GM18499 (cell line): ENCODE measurements at regions not wholly inside any gene's neighbourhood (a gene's known extent, or its start where the extent isn't known, plus 50 kb on each side); places are given as distances from the start of the nearest gene placed in this dataset.

Source experiments
- ATAC-seq: cut with Tn5 transposase; IDR thresholded peaks from one replicate; pipeline ENCODE4 v1.9.1; 2021; ENCODE audit warnings: moderate number of reproducible peaks; ENCODE audit not compliant: insufficient read depth, unreplicated experiment

GRCh38 chr9:94159069-94159939, 75.0 kb downstream of the PTPDC1 start:
- ATAC-seq: no peak

- no peak for ATAC-seq
These were observed 76.6 kb downstream of the PTPDC1 start for GRCh38 chr9:94160594-94161501.

- ATAC-seq: no peak
These were observed 77.4 kb downstream of the PTPDC1 start for GRCh38 chr9:94161673-94162072.

GRCh38 chr9:94164806-94165549, 80.7 kb downstream of the PTPDC1 start:
- no peak for ATAC-seq

DNA sequence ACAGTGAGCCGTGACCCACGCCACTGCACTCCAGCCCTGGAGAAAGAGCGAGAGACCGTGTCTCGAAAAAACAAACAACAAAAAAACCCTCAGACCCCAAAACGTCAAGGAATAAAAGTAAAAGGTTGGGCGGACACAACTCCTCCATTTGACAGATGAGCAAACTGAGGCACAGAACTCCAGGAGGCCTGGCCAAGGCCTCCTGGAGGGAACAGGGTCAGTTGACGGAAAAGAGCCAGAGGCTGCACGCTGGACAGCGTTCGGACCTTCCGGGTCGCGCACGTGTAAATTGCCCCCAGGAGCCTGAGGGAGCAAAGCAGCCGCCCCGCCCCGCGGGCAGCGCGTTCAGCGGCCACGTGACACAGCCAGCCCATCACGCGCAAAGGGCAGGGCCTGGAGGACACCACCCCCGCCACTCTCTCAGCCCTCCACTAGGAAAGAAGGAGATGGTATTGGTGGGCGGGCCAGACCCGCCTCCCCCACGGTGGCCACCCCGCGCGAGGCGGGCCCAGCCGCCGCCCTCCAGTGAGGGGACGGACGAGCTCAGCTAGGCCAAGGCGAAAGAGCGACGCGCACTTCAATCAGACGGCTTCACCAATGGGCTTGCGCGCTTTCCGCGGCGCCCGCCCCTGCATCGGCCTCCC, 81.5 kb downstream of the PTPDC1 start:
- ATAC-seq: peak; percentile 81

- ATAC-seq: peak; percentile 38
These were observed 82.1 kb downstream of the PTPDC1 start for GRCh38 chr9:94166236-94166975.

GRCh38 chr9:94166976-94167346, 82.7 kb downstream of the PTPDC1 start:
- ATAC-seq: peak; percentile 3

DNA sequence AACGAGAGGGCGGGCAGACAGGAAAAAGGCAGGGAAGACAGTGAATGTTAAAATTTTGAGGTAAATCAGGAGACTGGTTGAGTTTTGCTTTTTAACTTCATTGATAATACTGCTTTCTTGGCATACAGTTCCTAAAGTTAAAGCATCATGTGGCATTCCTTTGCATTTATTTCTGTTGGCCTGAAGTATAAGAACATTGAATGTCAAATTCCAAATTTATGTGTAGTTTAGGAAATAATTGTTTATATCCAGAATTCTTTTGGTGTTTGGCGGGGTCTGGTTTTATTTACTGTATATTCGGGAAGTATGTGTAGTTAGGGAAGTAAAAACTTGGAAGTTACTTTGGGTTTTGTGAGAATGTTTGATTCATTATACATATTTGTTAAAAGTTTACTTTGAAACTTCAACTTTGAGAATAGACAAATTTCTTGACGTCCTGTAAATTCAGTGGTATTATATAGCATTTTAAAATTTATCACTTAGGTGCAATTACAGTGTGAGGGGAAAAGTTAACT, 83.2 kb downstream of the PTPDC1 start:
- no peak for ATAC-seq

DNA sequence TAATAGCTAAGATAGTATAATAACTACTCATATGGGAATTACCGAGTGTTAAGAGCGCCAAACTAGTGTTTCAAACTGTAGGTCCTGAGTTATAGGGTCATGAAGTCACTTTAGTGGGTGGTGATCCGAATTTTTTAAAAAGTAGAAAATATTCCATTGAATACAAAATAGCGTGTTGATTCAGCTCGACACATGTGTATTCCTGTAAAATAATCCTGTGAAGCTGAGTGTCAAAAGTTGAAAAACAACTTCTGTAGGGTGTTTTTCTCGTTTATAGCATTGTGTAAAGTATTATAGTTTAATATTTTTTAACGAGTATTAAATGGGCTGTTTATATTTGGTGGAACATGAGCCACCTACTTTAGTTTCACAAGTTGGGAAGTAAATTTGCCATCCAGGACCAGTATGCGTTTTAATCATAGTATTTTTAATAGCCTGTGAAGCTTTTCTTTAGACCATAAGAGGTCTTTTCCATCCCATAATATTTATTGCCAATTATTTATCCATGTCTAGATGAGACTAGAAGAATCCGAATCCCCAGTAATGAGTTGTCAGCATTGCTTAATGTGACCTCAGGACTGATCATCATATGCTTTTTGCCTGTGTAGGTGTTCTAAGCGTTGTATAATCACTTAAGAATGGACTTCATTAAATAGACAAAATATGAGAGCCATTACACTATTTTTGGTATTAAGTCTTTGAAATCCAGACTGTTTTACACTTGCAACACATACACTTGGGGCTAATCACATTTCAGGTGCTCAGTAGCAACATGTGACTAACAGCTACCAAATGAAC, 84.1 kb downstream of the PTPDC1 start:
- no peak for ATAC-seq

- no peak for ATAC-seq
These were observed 85.7 kb downstream of the PTPDC1 start for GRCh38 chr9:94169968-94170367.

GRCh38 chr9:94173632-94174031, 85.5 kb upstream of the ZNF169 start:
- no peak for ATAC-seq

GRCh38 chr9:94174164-94174563, 84.9 kb upstream of the ZNF169 start:
- no peak for ATAC-seq

DNA sequence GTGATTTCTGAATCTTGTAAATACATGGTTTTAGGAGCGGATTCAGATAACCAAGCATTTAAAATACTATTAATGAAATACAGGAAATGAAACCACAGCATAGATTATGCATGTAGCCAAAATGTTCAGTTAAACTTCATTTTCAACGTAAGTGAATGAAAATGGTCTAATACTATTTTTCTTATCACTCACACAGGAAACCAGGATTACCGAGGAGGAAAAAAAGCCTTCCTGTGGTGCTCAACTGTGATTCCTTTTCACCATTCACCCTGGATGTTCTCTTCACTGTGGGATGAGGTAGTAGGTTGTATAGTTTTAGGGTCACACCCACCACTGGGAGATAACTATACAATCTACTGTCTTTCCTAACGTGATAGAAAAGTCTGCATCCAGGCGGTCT, 83.4 kb upstream of the ZNF169 start:
- no peak for ATAC-seq

DNA sequence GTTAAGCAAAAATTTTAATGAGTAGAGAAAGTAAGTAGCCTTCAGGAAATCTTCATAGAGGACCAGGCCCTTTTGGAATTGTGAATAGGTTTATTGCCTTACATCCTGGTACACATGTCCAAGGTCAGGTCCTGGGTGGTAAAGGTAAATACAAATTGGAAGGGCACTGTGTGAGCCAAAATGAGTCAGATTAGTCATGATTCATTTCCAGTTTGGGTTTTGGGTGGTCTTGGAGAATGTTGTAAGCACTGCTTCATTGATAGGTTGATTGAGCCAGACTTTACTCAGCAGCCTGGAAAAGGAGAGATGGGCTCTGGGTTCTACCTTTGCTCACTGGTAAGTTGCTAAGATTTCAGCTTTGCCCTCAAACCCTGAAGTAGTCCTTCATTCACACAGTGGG, 82.5 kb upstream of the ZNF169 start:
- ATAC-seq: no peak

- ATAC-seq: peak; percentile 54
These were observed 80.2 kb upstream of the ZNF169 start for GRCh38 chr9:94178927-94179326.

DNA sequence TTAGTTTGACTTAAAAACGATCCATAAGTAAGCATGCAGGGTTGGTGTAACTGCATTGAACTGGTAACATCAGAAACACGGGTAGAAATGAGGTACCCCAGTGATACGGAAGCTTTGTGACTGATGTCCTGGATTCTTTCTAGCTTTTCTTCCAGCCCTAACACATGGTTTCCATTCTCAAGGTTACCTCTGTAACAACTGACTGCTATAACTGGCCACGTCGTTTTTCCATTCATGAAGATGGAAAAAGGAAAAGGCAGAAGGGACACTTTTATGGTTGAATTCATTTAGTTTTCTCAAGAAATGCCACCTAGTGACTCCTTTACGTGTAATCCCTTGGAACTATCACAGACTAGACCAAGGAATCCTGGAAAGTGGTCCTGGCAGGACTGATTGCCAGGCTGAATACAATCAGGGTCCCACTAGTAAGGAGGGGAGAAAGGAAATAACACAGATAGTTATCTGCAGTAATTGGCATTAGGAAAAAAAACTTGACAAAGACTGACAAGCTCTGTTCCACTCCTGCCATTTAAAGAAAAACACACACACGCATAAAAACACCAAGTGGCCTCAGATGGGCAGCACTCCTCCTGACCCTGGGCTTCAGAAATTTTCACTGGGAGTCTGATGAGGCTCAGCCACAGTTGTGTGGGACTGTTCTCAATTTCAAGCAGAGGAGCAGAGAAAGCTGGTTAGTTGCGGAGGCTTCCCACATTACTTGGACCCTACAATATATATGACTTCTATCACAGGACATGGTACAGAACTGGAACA, 77.5 kb upstream of the ZNF169 start:
- no peak for ATAC-seq

- no peak for ATAC-seq
These were observed 76.6 kb upstream of the ZNF169 start for GRCh38 chr9:94182532-94182931.
